Psoas muscle (tissue), 7 donors: ENCODE measurements at regions not wholly inside any gene's neighbourhood (a gene's known extent, or its start where the extent isn't known, plus 50 kb on each side); places are given as distances from the start of the nearest gene placed in this dataset.

Source experiments
- ATAC-seq, 4 donors: fragments of 200-7000 bp; cut with Tn5 transposase; one replicate each; pipeline ENCODE4 v1.9.1; 2020; ENCODE audit warnings: moderate library complexity in 3 of 4, mild to moderate bottlenecking in 2 of 4
- DNase-seq, 2 donors: peaks; one replicate each; pipeline ENCODE4 v3.0.0-alpha.2; 2020
- H3K27ac ChIP-seq: fragments of 200-600 bp; one replicate; pipeline ENCODE4 v1.8.0; 2022
- H3K27me3 ChIP-seq, 3 donors: fragments of 200-600 bp in 1 of 3; one replicate each; pipeline versions ENCODE4 v1.6.1 to v1.8.0; 2013 to 2022; ENCODE audit warnings: low read length in 2 of 3, mild to moderate bottlenecking in 2 of 3, moderate library complexity in 1 of 3; ENCODE audit not compliant: insufficient read depth in 3 of 3
- H3K36me3 ChIP-seq, 2 donors: fragments of 200-600 bp in 1 of 2; one replicate each; pipeline versions ENCODE4 v1.6.1 to v1.8.0; 2013 to 2022; ENCODE audit warnings: low read depth in 1 of 2, mild to moderate bottlenecking in 1 of 2, moderate library complexity in 1 of 2; ENCODE audit not compliant: insufficient read depth in 1 of 2
- H3K4me1 ChIP-seq: fragments of 200-600 bp; one replicate; pipeline ENCODE4 v1.8.0; 2022
- H3K4me3 ChIP-seq: fragments of 200-600 bp; one replicate; pipeline ENCODE4 v1.8.0; 2022; ENCODE audit warnings: mild to moderate bottlenecking
- H3K9me3 ChIP-seq: fragments of 200-600 bp; one replicate; pipeline ENCODE4 v1.8.0; 2022
- CTCF ChIP-seq: fragments of 200-600 bp; IDR thresholded peaks from one replicate; pipeline ENCODE4 v1.8.0; 2022; ENCODE audit warnings: antibody characterized with exemption
- WGBS, 3 donors: extraction: QIAGEN DNeasy Blood & Tissue Kit; methylation state at CpG; one replicate each; pipeline versions ENCODE4 v1.1.6 to v1.1.7; 2013; 5-methylcytosine and 5-hydroxymethylcytosine counted together
- intact Hi-C, 2 donors: fragments of 100-400 bp; cut with DNase I; formaldehyde crosslinking; loops; one replicate each; pipeline versions ENCODE4 v1.11.0 to v1.14.2; 2022
- donor health status: healthy with polysubstance abuse.
- donor health status: DM: no; HTN: no; CAD: no; lungs with moderate emphysema.
- donor health status: Bipolar disorder and iron deficiency.
- donor health status: healthy.
- donor health status: DM: yes; HTN: yes; CAD: no.
- donor health status: DM: no; HTN: no; CAD: no.
- donor health status: DM: yes; HTN: yes; CAD: no.

DNA sequence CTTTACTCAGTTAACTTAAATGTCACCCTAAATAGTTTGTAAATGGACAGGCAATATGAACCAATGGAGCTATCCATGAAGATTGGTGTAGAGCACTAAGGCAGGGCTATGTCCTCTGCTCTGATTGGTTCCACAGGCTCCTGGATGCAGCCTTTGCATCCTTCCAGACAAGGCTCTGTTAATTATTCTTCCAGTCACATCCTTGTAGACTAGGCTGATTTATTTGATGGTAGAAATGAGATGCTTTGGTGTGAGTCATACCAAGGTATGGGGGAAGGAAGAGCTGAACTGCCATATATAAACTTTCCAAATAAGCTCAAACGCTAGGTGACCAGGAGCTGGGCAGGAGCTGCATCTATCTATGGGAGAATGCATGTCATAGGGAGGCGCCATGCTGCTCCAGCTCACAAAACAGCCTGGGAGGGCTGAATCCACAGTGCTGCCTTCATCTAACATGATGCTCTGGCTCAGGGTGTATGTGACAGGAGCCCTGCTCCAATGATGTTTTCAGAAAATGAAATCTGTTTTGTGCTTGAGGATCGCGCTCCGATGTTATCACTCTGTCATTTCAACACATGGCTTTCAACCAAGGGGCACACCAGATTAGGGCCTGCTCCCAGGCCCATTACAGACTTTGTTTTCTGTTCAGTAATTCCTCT, 818.0 kb upstream of the ZNF608 start:
- no peak overlapping the region for H3K27ac ChIP-seq
- H3K27me3 ChIP-seq: no peaks in the 10 kb centered on the region
- ATAC-seq (no peak), DNase-seq (no peak)
- no peak overlapping the region for H3K4me3 ChIP-seq
- no peaks in the 10 kb centered on the region for H3K36me3 ChIP-seq
- intact Hi-C loops: no loop called here
- 92 to 96% (median 94%) methylated on average over 5 of the region's 5 CpGs for WGBS, 3 donors
- H3K9me3 ChIP-seq: no peaks in the 10 kb centered on the region
- no peak for TF ChIP-seq CTCF
- H3K4me1 ChIP-seq: no peaks in the 10 kb centered on the region

GRCh38 chr5:125574491-125575044, 828.1 kb upstream of the ZNF608 start:
- ATAC-seq (no peak), DNase-seq (no peak)
- Histone ChIP-seq H3K9me3 (no peaks in the 10 kb centered on the region), H3K4me1 (no peaks in the 10 kb centered on the region), H3K36me3 (no peaks in the 10 kb centered on the region), H3K4me3 (no peak overlapping the region), H3K27me3 (no peaks in the 10 kb centered on the region), H3K27ac (no peak overlapping the region)
- WGBS, 3 donors: 56 to 74% (median 64%) methylated on average over 9 of the region's 9 CpGs
- intact Hi-C loops: no loop called here
- no peak for TF ChIP-seq CTCF

- Histone ChIP-seq H3K27ac (no peak overlapping the region), H3K36me3 (no peaks in the 10 kb centered on the region), H3K4me3 (no peak overlapping the region), H3K27me3 (no peaks in the 10 kb centered on the region), H3K9me3 (no peaks in the 10 kb centered on the region), H3K4me1 (no peaks in the 10 kb centered on the region)
- intact Hi-C loops: no loop called here
- no peak for ATAC-seq
- WGBS, 3 donors: 67 to 82% (median 70%) methylated on average over 1 of the region's 1 CpG
- no peak for TF ChIP-seq CTCF
- DNase-seq: no peak
Measured at GRCh38 chr5:125575171-125575890, 828.9 kb upstream of the ZNF608 start.

GRCh38 chr5:125575891-125576505, 829.6 kb upstream of the ZNF608 start:
- no peak overlapping the region for H3K4me3 ChIP-seq
- no peaks in the 10 kb centered on the region for H3K36me3 ChIP-seq
- WGBS, 3 donors: 38 to 50% (median 43%) methylated on average over 7 of the region's 7 CpGs
- no peak overlapping the region for H3K27ac ChIP-seq
- H3K4me1 ChIP-seq: no peaks in the 10 kb centered on the region
- H3K27me3 ChIP-seq: no peaks in the 10 kb centered on the region
- DNase-seq: no peak
- no peak for TF ChIP-seq CTCF
- intact Hi-C loops: no loop called here
- ATAC-seq: no peak
- H3K9me3 ChIP-seq: no peaks in the 10 kb centered on the region
